GM12878 (cell line): ENCODE measurements at regions not wholly inside any gene's neighbourhood (a gene's known extent, or its start where the extent isn't known, plus 50 kb on each side); places are given as distances from the start of the nearest gene placed in this dataset.

Experiments used
- ATAC-seq: fragments of 200-7000 bp; cut with Tn5 transposase; 3 replicates; pipeline ENCODE4 v1.9.1; 2020; ENCODE audit warnings: mild to moderate bottlenecking, moderate library complexity
- BruUV-seq: library from RNA; stranded (reverse); fragments of 400-500 nt; replicated peaks from 2 replicates; lab custom pipeline; 2021; lab: Mats Ljungman, UMichigan
- CTCF ChIA-PET: fragments of 300-600 bp; sonication (Branson Sonifier 250); formaldehyde crosslinking; extraction: SDS; loops from one replicate; lab custom pipeline; 2021; ENCODE audit warnings: inconsistent platforms; lab: Yijun Ruan, JAX
- POLR2A ChIA-PET: fragments of 350-600 bp; formaldehyde crosslinking; extraction: SDS; loops from one replicate; lab custom pipeline; 2021; ENCODE audit warnings: inconsistent platforms; lab: Charles Lee
- RAD21 ChIA-PET: fragments of 300-600 bp; sonication (Branson Sonifier 250); formaldehyde crosslinking; loops from one replicate; lab custom pipeline; 2023; ENCODE audit warnings: antibody characterized with exemption; ENCODE audit not compliant: unreplicated experiment; lab: Charles Lee
- SMC1A ChIA-PET: fragments of 300-600 bp; sonication (Branson Sonifier 250); formaldehyde crosslinking; loops from one replicate; lab custom pipeline; 2023; ENCODE audit not compliant: unreplicated experiment, uncharacterized antibody; lab: Charles Lee
- DNase-seq: peaks from one replicate; pipeline ENCODE4 v3.0.0-alpha.2; 2011; ENCODE audit warnings: low read depth, low spot score
- FAIRE-seq: peaks from 3 replicates; lab custom pipeline; 2011; peaks lifted over from hg19 to GRCh38; lab: Jason Lieb, UNC
- H2AFZ ChIP-seq: 2 replicates; pipeline ENCODE4 v1.6.0; 2011; ENCODE audit warnings: low read depth, low read length, control low read depth; ENCODE audit not compliant: control insufficient read depth
- H3K27ac ChIP-seq: 2 replicates; pipeline ENCODE4 v1.5.1; 2011; ENCODE audit warnings: control low read depth; ENCODE audit not compliant: control insufficient read depth, insufficient read depth
- H3K27me3 ChIP-seq, 2 experiments: replicated peaks in 1 of 2; 2 replicates each; pipeline versions ENCODE4 v1.6.0 to v1.6.1; 2011; ENCODE audit warnings: low read length in 1 of 2; ENCODE audit not compliant: control insufficient read depth in 2 of 2, insufficient read depth in 2 of 2
- H3K36me3 ChIP-seq, 2 experiments: 2 replicates each; pipeline ENCODE4 v1.5.1; 2011; ENCODE audit warnings: low read length in 1 of 2; ENCODE audit not compliant: control insufficient read depth in 2 of 2, insufficient read depth in 2 of 2
- H3K4me1 ChIP-seq: 2 replicates; pipeline ENCODE4 v1.6.1; 2011; ENCODE audit warnings: mild to moderate bottlenecking, low read length, moderate library complexity, mixed read lengths; ENCODE audit not compliant: control insufficient read depth, insufficient read depth
- H3K4me2 ChIP-seq: 2 replicates; pipeline ENCODE4 v1.6.0; 2011; ENCODE audit warnings: control low read depth; ENCODE audit not compliant: control insufficient read depth, insufficient read depth
- H3K4me3 ChIP-seq: fragments of 200-600 bp; sonication (generic); 2 replicates; pipeline ENCODE4 v1.5.1; 2016
- H3K79me2 ChIP-seq: 2 replicates; pipeline ENCODE4 v1.6.0; 2011; ENCODE audit warnings: low read length; ENCODE audit not compliant: control insufficient read depth, insufficient read depth
- H3K9ac ChIP-seq: 2 replicates; pipeline ENCODE4 v1.8.0; 2011; ENCODE audit warnings: low read length, control low read depth, mixed read lengths; ENCODE audit not compliant: control insufficient read depth, insufficient read depth
- H3K9me3 ChIP-seq: replicated peaks from 3 replicates; pipeline ENCODE4 v1.5.1; 2011; ENCODE audit warnings: mild to moderate bottlenecking, low read length; ENCODE audit not compliant: control insufficient read depth, insufficient read depth
- H4K20me1 ChIP-seq: 2 replicates; pipeline ENCODE4 v1.6.0; 2011; ENCODE audit not compliant: control insufficient read depth, insufficient read depth
- CEBPB ChIP-seq, 2 experiments: fragments of 150-350 bp in 1 of 2; IDR thresholded peaks; 2 replicates each; pipeline ENCODE4 v1.6.1; 2012 to 2014; ENCODE audit warnings: low read depth in 2 of 2, low read length in 2 of 2, borderline replicate concordance in 1 of 2, inconsistent platforms in 1 of 2
- CREM ChIP-seq: IDR thresholded peaks from 2 replicates; pipeline ENCODE4 v1.6.1; 2014; ENCODE audit warnings: antibody characterized with exemption, low read depth
- HDAC6 ChIP-seq: fragments of 200-600 bp; sonication (generic); IDR thresholded peaks from one replicate; pipeline ENCODE4 v1.8.0; 2017; ENCODE audit warnings: antibody characterized with exemption; ENCODE audit not compliant: unreplicated experiment
- MLLT1 ChIP-seq: fragments of 450-650 bp; IDR thresholded peaks from 2 replicates; pipeline ENCODE4 v1.6.1; 2016; ENCODE audit warnings: mild to moderate bottlenecking
- PAX8 ChIP-seq: fragments of 450-650 bp; IDR thresholded peaks from 2 replicates; pipeline ENCODE4 v1.6.1; 2017; ENCODE audit warnings: mild to moderate bottlenecking, moderate library complexity
- RAD21 ChIP-seq: IDR thresholded peaks from 2 replicates; pipeline ENCODE4 v1.6.1; 2011; ENCODE audit warnings: mild to moderate bottlenecking, low read depth, low read length, moderate library complexity; ENCODE audit not compliant: insufficient read depth
- RAD51 ChIP-seq: fragments of 450-650 bp; IDR thresholded peaks from 2 replicates; pipeline ENCODE4 v1.6.1; 2016; ENCODE audit warnings: moderate library complexity, mild to moderate bottlenecking, inconsistent platforms
- RCOR1 ChIP-seq: conservative IDR thresholded peaks from 2 replicates; pipeline ENCODE4 v1.6.1; 2012; ENCODE audit warnings: low read depth, low read length, improper control_type of control experiment
- SREBF2 ChIP-seq: IDR thresholded peaks from 2 replicates; pipeline ENCODE4 v1.6.1; 2012; ENCODE audit warnings: mild to moderate bottlenecking, low read length
- STAT3 ChIP-seq: IDR thresholded peaks from 2 replicates; pipeline ENCODE4 v1.6.1; 2011; ENCODE audit warnings: low read depth, low read length, improper control_type of control experiment
- USF1 ChIP-seq: IDR thresholded peaks from 2 replicates; pipeline ENCODE4 v1.6.1; 2011; ENCODE audit warnings: borderline replicate concordance, low read depth, mild to moderate bottlenecking, moderate library complexity, mixed read lengths, low read length; ENCODE audit not compliant: insufficient read depth; ENCODE audit errors: extremely low read length
- ZBED1 ChIP-seq: IDR thresholded peaks from 2 replicates; pipeline ENCODE4 v1.6.1; 2016; ENCODE audit warnings: borderline replicate concordance
- ZNF207 ChIP-seq: fragments of 450-650 bp; IDR thresholded peaks from 2 replicates; pipeline ENCODE4 v1.6.1; 2014; ENCODE audit warnings: antibody characterized with exemption, mild to moderate bottlenecking, borderline replicate concordance
- ZNF384 ChIP-seq: IDR thresholded peaks from 2 replicates; pipeline ENCODE4 v1.6.1; 2012; ENCODE audit warnings: low read depth, mild to moderate bottlenecking, low read length, improper control_type of control experiment, borderline replicate concordance
- ZSCAN29 ChIP-seq: fragments of 450-650 bp; IDR thresholded peaks from 2 replicates; pipeline ENCODE4 v1.6.1; 2017; ENCODE audit warnings: mild to moderate bottlenecking, moderate library complexity
- WGBS: methylation state at CpG from one replicate; pipeline ENCODE4 v1.1.6; 2016; ENCODE audit warnings: low lambda C conversion rate; ENCODE audit not compliant: insufficient replicate concordance, insufficient coverage; ENCODE audit errors: missing lambda C conversion rate; 5-methylcytosine and 5-hydroxymethylcytosine counted together
- in situ Hi-C: fragments of 300-500 bp; cut with MboI; formaldehyde crosslinking; loops from 9 replicates; pipeline ENCODE4 v1.14.3; 2018; ENCODE audit warnings: mixed read lengths
- intact Hi-C: fragments of 100-400 bp; cut with micrococcal nuclease; formaldehyde crosslinking; loops from one replicate; pipeline ENCODE4 v1.14.2; 2022; ENCODE audit not compliant: unreplicated experiment

GRCh38 chr3:72459588-72459987 is 388.7 kb downstream of the SHQ1 start (continued):
- no peak for TF ChIP-seq MLLT1
- no peak for TF ChIP-seq ZNF207
- no peak for TF ChIP-seq STAT3

- H3K9ac ChIP-seq, result no peak overlapping the region
- WGBS, result 54% methylated on average over 4 of the region's 4 CpGs
- H3K4me1 ChIP-seq, result no peaks in the 10 kb centered on the region
- RAD21 ChIA-PET, result no interaction called here
- H3K4me3 ChIP-seq, result no peak overlapping the region
- no peaks in the 10 kb centered on the region for H3K36me3 ChIP-seq
- H3K27ac ChIP-seq, result no peak overlapping the region
- ATAC-seq (no peak), DNase-seq (no peak)
- CTCF ChIA-PET, result no interaction called here
- in situ Hi-C loops, result no loop called here
- no peaks in the 10 kb centered on the region for H4K20me1 ChIP-seq
- H3K4me2 ChIP-seq, result no peak overlapping the region
- intact Hi-C loops, result no loop called here
- H2AFZ ChIP-seq, result no peak overlapping the region
- H3K79me2 ChIP-seq, result no peaks in the 10 kb centered on the region
- no peak for TF ChIP-seq ZSCAN29
- no peak for TF ChIP-seq USF1
- TF ChIP-seq RAD51, result no peak
- TF ChIP-seq PAX8, result no peak
- no peak for TF ChIP-seq CREM
- TF ChIP-seq ZBED1, result no peak
- no peak for TF ChIP-seq HDAC6
- TF ChIP-seq CEBPB (IDR thresholded peaks at IDR 0.05; ENCODE audit: borderline replicate concordance in 1 of 2, low read depth in 2 of 2, low read length in 2 of 2), result no peak
- TF ChIP-seq ZNF384, result no peak
- no peak for TF ChIP-seq SREBF2
- TF ChIP-seq RAD21, result no peak
- TF ChIP-seq RCOR1, result no peak
- TF ChIP-seq, all 136 proteins: peak for 0
- ChIA-PET POLR2A (no interaction called here), SMC1A (no interaction called here)
- no TSS peak for BruUV-seq
- no peaks in the 10 kb centered on the region for H3K27me3 ChIP-seq
- no peaks in the 10 kb centered on the region; the same call in 2 of the 3 replicates for H3K9me3 ChIP-seq
- FAIRE-seq, result no peak
Observed at GRCh38 chr3:72458375-72458774, 389.9 kb downstream of the SHQ1 start.
